Keratinocyte (primary cell): ENCODE measurements at regions not wholly inside any gene's neighbourhood (a gene's known extent, or its start where the extent isn't known, plus 50 kb on each side); places are given as distances from the start of the nearest gene placed in this dataset.

Experiments used
- DNase-seq: peaks from one replicate; pipeline ENCODE4 v3.0.0-alpha.2; 2011; ENCODE audit warnings: low read depth, missing footprints, low spot score
- FAIRE-seq: peaks from 2 replicates; lab custom pipeline; 2011; peaks lifted over from hg19 to GRCh38; lab: Jason Lieb, UNC
- H2AFZ ChIP-seq: 2 replicates; pipeline ENCODE4 v1.6.0; 2012; ENCODE audit warnings: low read length, control low read depth, inconsistent platforms; ENCODE audit not compliant: control insufficient read depth
- H3K27ac ChIP-seq: 2 replicates; pipeline ENCODE4 v1.5.1; 2011; ENCODE audit warnings: low read length; ENCODE audit not compliant: control insufficient read depth, insufficient read depth
- H3K27me3 ChIP-seq: 3 replicates; pipeline ENCODE4 v1.6.0; 2011; ENCODE audit warnings: low read length; ENCODE audit not compliant: control insufficient read depth, insufficient read depth; ENCODE audit errors: extremely low read depth
- H3K36me3 ChIP-seq, 2 experiments: 2 replicates in 1 of 2; 3 replicates in 1 of 2; pipeline ENCODE4 v1.5.1; 2011; ENCODE audit warnings: low read length in 2 of 2, mild to moderate bottlenecking in 1 of 2; ENCODE audit not compliant: control insufficient read depth in 2 of 2, insufficient read depth in 2 of 2; ENCODE audit errors: extremely low read depth in 1 of 2
- H3K4me1 ChIP-seq: 3 replicates; pipeline ENCODE4 v1.5.1; 2011; ENCODE audit warnings: low read length; ENCODE audit not compliant: control insufficient read depth, insufficient read depth; ENCODE audit errors: extremely low read depth
- H3K4me2 ChIP-seq: 3 replicates; pipeline ENCODE4 v1.6.0; 2011; ENCODE audit warnings: low read depth, low read length; ENCODE audit not compliant: control insufficient read depth, insufficient read depth; ENCODE audit errors: extremely low read depth
- H3K4me3 ChIP-seq, 3 experiments: fragments of 200-600 bp in 1 of 3; sonication (generic) in 1 of 3; 2 replicates in 2 of 3; 3 replicates in 1 of 3; pipeline ENCODE4 v1.5.1; 2011 to 2016; ENCODE audit warnings: low read length in 3 of 3, mild to moderate bottlenecking in 3 of 3, control low read depth in 2 of 3, inconsistent platforms in 1 of 3, low read depth in 1 of 3, mixed read lengths in 1 of 3, mixed run types in 1 of 3, moderate library complexity in 1 of 3; ENCODE audit not compliant: control insufficient read depth in 2 of 3, insufficient read depth in 2 of 3; ENCODE audit errors: extremely low read depth in 1 of 3
- H3K79me2 ChIP-seq: 2 replicates; pipeline ENCODE4 v1.6.0; 2012; ENCODE audit warnings: low read length; ENCODE audit not compliant: control insufficient read depth, insufficient read depth
- H3K9ac ChIP-seq: 3 replicates; pipeline ENCODE4 v1.6.0; 2011; ENCODE audit warnings: low read length; ENCODE audit not compliant: control insufficient read depth, insufficient read depth; ENCODE audit errors: extremely low read depth
- H3K9me1 ChIP-seq: 3 replicates; pipeline ENCODE4 v1.6.0; 2011; ENCODE audit warnings: low read length; ENCODE audit not compliant: control insufficient read depth, insufficient read depth; ENCODE audit errors: extremely low read depth
- H3K9me3 ChIP-seq: 2 replicates; pipeline ENCODE4 v1.5.1; 2012; ENCODE audit warnings: low read depth, low read length; ENCODE audit not compliant: control insufficient read depth
- H4K20me1 ChIP-seq: 3 replicates; pipeline ENCODE4 v1.6.0; 2011; ENCODE audit warnings: low read length; ENCODE audit not compliant: control insufficient read depth, insufficient read depth; ENCODE audit errors: extremely low read depth
- CTCF ChIP-seq, 3 experiments: IDR thresholded peaks in 1 of 3; conservative IDR thresholded peaks in 1 of 3; optimal IDR thresholded peaks in 1 of 3; 2 replicates in 2 of 3; 3 replicates in 1 of 3; pipeline versions ENCODE3 to v1.5.1; 2011; ENCODE audit warnings: low read length in 3 of 3, mild to moderate bottlenecking in 3 of 3, moderate library complexity in 2 of 3, control low read depth in 1 of 3, inconsistent platforms in 1 of 3; ENCODE audit not compliant: insufficient read depth in 2 of 3; ENCODE audit errors: extremely low read depth in 1 of 3
- EZH2 ChIP-seq: IDR thresholded peaks from one replicate; pipeline ENCODE4 v1.6.1; 2012; ENCODE audit warnings: inconsistent platforms, mild to moderate bottlenecking, low read length, moderate library complexity
- dilution Hi-C: fragments of 300-500 bp; cut with MboI; formaldehyde crosslinking; loops from one replicate; pipeline ENCODE4 v1.7.0; 2020; ENCODE audit warnings: low sequenced_read_pairs; ENCODE audit not compliant: extremely low pct_ligation_motif_present

DNA sequence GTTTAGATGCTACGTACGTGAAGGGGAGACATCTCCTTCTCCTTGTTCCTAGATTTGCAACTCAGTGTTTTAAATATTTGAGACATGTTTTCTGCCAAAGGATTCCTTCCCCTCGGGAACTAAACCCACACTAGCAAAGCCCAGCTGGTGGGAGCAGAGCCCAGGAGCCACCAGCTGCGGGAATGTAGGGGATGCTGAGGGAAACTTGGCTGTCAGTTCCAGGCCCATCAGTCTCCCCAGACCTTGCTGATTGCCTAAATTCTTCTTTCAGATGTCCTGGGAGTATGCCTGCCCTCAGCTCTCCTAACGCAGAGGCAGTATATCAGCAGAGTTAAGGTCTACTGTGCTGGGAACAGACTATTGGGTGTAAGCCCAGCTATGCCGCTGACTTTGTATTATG, 630.0 kb upstream of the TENM3 start:
- Histone ChIP-seq H3K9me1 (no peaks in the 10 kb centered on the region), H3K4me3 (no peak overlapping the region), H3K9me3 (no peaks in the 10 kb centered on the region), H3K27ac (no peak overlapping the region), H3K9ac (no peak overlapping the region), H4K20me1 (no peaks in the 10 kb centered on the region), H3K4me1 (no peaks in the 10 kb centered on the region), H2AFZ (no peak overlapping the region), H3K4me2 (no peak overlapping the region), H3K36me3 (no peaks in the 10 kb centered on the region), H3K27me3 (no peaks in the 10 kb centered on the region), H3K79me2 (no peaks in the 10 kb centered on the region)
- FAIRE-seq (no peak), DNase-seq (no peak)
- TF ChIP-seq CTCF (optimal IDR thresholded peaks at IDR 0.05 in 1 of 3, IDR thresholded peaks at IDR 0.05 in 1 of 3, conservative IDR thresholded peaks at IDR 0.05 in 1 of 3; ENCODE audit: extremely low read depth in 1 of 3, insufficient read depth in 2 of 3, low read length in 3 of 3): no peak
- no peak for TF ChIP-seq EZH2
- dilution Hi-C loops: no loop called here

DNA sequence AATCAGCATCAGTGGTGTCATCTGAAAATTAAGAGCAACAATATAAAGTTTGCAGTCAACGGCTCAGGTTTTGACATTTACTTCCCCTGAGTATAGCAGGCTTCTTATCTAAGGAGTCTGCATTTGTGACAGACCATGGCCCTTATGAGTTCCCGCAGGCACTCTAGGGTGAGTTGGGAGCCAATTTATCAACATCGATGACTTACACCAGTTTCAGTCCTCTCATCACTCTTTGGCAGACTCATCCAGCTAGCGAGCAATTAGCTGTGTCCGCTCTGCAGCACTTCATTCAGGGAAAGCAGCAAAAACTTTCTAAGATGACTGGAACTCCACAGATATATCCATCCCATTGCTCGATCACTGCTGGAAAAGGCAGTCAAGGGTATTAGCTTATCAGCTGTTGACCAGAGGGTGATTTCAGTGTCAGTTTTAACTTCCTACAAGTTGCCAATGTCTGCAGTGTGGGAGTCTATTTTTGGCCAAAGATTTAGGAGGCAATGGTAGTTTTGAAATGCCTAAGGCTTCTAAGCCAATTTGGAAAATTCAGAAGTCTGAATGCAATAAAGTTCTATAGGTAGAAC, 625.1 kb upstream of the TENM3 start:
- Histone ChIP-seq H3K9ac (no peak overlapping the region), H3K4me3 (no peak overlapping the region), H3K4me1 (no peaks in the 10 kb centered on the region), H3K36me3 (no peaks in the 10 kb centered on the region), H3K27ac (no peak overlapping the region), H3K9me3 (no peaks in the 10 kb centered on the region), H4K20me1 (no peaks in the 10 kb centered on the region), H3K4me2 (no peak overlapping the region), H3K27me3 (no peaks in the 10 kb centered on the region), H3K79me2 (no peaks in the 10 kb centered on the region), H3K9me1 (no peaks in the 10 kb centered on the region), H2AFZ (no peak overlapping the region)
- TF ChIP-seq EZH2: no peak
- FAIRE-seq: no peak
- DNase-seq: no peak
- dilution Hi-C loops: no loop called here

- Histone ChIP-seq H3K27ac (no peak overlapping the region), H3K36me3 (no peaks in the 10 kb centered on the region), H3K9me1 (no peaks in the 10 kb centered on the region), H4K20me1 (no peaks in the 10 kb centered on the region), H3K27me3 (no peaks in the 10 kb centered on the region), H3K4me3 (no peak overlapping the region), H3K79me2 (no peaks in the 10 kb centered on the region), H3K9ac (no peak overlapping the region), H3K4me2 (no peak overlapping the region), H3K9me3 (no peaks in the 10 kb centered on the region), H3K4me1 (no peaks in the 10 kb centered on the region), H2AFZ (no peak overlapping the region)
- dilution Hi-C loops: no loop called here
- no peak for DNase-seq
- TF ChIP-seq EZH2 (no peak), CTCF (optimal IDR thresholded peaks at IDR 0.05 in 1 of 3, IDR thresholded peaks at IDR 0.05 in 1 of 3, conservative IDR thresholded peaks at IDR 0.05 in 1 of 3; ENCODE audit: extremely low read depth in 1 of 3, insufficient read depth in 2 of 3, low read length in 3 of 3) (no peak)
- FAIRE-seq: no peak
Observed at GRCh38 chr4:181618896-181619295, 624.3 kb upstream of the TENM3 start.
